ENCODE measurements at regions not wholly inside any gene's neighbourhood (a gene's known extent, or its start where the extent isn't known, plus 50 kb on each side); places are given as distances from the start of the nearest gene placed in this dataset.

DNA sequence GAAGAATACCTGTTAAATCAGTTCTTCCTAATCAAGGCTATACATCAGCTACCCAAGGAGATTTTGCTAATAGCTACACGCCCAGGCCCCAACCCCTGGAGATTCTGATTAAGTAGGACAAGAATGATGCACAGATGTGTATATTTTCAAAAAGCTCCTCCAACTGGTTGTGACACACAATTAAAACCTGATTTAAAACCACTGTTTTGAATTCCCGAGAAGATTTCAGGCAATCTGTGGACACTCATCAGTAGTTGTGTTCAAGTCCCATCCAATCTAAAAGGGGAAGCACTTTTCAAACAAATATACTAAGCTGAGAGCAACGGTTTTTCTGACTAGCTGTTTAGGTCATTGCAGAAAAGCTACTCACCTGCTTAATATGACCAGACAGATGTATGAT is 118.9 kb upstream of the NHSL1 start (continued):
- TF ChIP-seq E4F1 (IDR thresholded peaks at IDR 0.05; ENCODE audit: borderline replicate concordance, partially characterized antibody) (no peak), SMAD5 (IDR thresholded peaks at IDR 0.05; ENCODE audit: low read depth) (no peak), LARP7 (IDR thresholded peaks at IDR 0.05) (no peak), TCF3 (IDR thresholded peaks at IDR 0.05; ENCODE audit: borderline replicate concordance, insufficient read depth, low read depth, low read length) (no peak)
- TF ChIP-seq, protein P1, sequence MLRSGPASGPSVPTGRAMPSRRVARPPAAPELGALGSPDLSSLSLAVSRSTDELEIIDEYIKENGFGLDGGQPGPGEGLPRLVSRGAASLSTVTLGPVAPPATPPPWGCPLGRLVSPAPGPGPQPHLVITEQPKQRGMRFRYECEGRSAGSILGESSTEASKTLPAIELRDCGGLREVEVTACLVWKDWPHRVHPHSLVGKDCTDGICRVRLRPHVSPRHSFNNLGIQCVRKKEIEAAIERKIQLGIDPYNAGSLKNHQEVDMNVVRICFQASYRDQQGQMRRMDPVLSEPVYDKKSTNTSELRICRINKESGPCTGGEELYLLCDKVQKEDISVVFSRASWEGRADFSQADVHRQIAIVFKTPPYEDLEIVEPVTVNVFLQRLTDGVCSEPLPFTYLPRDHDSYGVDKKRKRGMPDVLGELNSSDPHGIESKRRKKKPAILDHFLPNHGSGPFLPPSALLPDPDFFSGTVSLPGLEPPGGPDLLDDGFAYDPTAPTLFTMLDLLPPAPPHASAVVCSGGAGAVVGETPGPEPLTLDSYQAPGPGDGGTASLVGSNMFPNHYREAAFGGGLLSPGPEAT (IDR thresholded peaks at IDR 0.05; ENCODE audit: low read depth) = no peak

DNA sequence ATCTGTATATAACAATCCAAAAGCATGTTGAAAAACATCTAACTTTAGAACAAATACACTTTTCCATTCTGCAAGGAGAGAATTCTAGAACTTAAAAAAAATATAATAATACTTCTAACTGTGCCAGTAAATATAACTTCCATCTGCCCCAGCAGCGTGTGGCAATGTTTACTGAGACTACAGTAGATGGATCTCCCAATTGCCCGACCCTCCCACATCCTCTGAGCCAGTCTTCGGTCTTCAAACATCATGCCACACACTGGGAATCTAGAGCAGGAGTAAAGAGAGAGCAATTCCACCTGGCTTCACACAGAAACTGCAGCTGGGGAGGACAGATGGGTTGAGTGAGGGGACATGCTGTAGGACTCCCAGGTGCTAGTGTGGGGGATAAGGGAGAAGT is 121.3 kb upstream of the NHSL1 start:
- Histone ChIP-seq H3K9ac (ENCODE audit: control insufficient read depth, insufficient read depth, low read length) (no peak overlapping the region), H3K27me3 (replicated peaks in 1 of 2; ENCODE audit: control insufficient read depth in 2 of 2, insufficient read depth in 2 of 2, low read length in 1 of 2) (no peaks in the 10 kb centered on the region), H3K79me2 (ENCODE audit: control insufficient read depth, insufficient read depth, low read length) (no peaks in the 10 kb centered on the region), H3K36me3 (ENCODE audit: control insufficient read depth in 2 of 2, insufficient read depth in 2 of 2, low read length in 1 of 2) (no peaks in the 10 kb centered on the region), H3K4me3 (no peak overlapping the region), H3K4me2 (ENCODE audit: control insufficient read depth, insufficient read depth) (no peak overlapping the region), H3K4me1 (ENCODE audit: control insufficient read depth, insufficient read depth, low read length) (no peaks in the 10 kb centered on the region), H3K27ac (ENCODE audit: control insufficient read depth, insufficient read depth) (no peak overlapping the region), H2AFZ (ENCODE audit: control insufficient read depth, low read depth, low read length) (no peak overlapping the region), H3K9me3 (replicated peaks; ENCODE audit: control insufficient read depth, insufficient read depth, low read length) (no peaks in the 10 kb centered on the region), H4K20me1 (ENCODE audit: control insufficient read depth, insufficient read depth) (no peaks in the 10 kb centered on the region)
- intact Hi-C loops (cut with micrococcal nuclease; ENCODE audit: unreplicated experiment) = no loop called here
- WGBS (ENCODE audit: insufficient coverage, insufficient replicate concordance, low lambda C conversion rate, missing lambda C conversion rate) = 28% methylated on average over 3 of the region's 3 CpGs
- ATAC-seq (no peak), FAIRE-seq (no peak), DNase-seq (ENCODE audit: low read depth, low spot score) (no peak)
- no TSS peak for BruUV-seq (replicated peaks)
- ChIA-PET SMC1A (ENCODE audit: uncharacterized antibody, unreplicated experiment) (interaction anchor here (1.0 to 4.5 kb wide), 2 partner anchors 8 to 31 kb away, joined by 3 to 17 read pairs; no protein-coding TSS in a partner anchor), POLR2A (interaction anchor here (1.3 kb wide), 1 partner anchor 10 kb away, joined by 4 read pairs; no protein-coding TSS in a partner anchor), RAD21 (ENCODE audit: unreplicated experiment) (no interaction called here), CTCF (interaction anchor here (1.0 to 1.1 kb wide), 2 partner anchors 15 to 30 kb away, joined by 3 to 4 read pairs; no protein-coding TSS in a partner anchor)
- in situ Hi-C loops (cut with MboI) = no loop called here
- TF ChIP-seq MEF2A (IDR thresholded peaks at IDR 0.05; ENCODE audit: insufficient read depth, low read depth, low read length) (no peak), NR2F1 (conservative IDR thresholded peaks at IDR 0.05) (no peak), IKZF1 (conservative IDR thresholded peaks at IDR 0.05) (no peak), KLF5 (IDR thresholded peaks at IDR 0.05; ENCODE audit: partially characterized antibody) (no peak), DPF2 (IDR thresholded peaks at IDR 0.05) (no peak)
- TF ChIP-seq, protein P2, sequence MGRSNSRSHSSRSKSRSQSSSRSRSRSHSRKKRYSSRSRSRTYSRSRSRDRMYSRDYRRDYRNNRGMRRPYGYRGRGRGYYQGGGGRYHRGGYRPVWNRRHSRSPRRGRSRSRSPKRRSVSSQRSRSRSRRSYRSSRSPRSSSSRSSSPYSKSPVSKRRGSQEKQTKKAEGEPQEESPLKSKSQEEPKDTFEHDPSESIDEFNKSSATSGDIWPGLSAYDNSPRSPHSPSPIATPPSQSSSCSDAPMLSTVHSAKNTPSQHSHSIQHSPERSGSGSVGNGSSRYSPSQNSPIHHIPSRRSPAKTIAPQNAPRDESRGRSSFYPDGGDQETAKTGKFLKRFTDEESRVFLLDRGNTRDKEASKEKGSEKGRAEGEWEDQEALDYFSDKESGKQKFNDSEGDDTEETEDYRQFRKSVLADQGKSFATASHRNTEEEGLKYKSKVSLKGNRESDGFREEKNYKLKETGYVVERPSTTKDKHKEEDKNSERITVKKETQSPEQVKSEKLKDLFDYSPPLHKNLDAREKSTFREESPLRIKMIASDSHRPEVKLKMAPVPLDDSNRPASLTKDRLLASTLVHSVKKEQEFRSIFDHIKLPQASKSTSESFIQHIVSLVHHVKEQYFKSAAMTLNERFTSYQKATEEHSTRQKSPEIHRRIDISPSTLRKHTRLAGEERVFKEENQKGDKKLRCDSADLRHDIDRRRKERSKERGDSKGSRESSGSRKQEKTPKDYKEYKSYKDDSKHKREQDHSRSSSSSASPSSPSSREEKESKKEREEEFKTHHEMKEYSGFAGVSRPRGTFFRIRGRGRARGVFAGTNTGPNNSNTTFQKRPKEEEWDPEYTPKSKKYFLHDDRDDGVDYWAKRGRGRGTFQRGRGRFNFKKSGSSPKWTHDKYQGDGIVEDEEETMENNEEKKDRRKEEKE (IDR thresholded peaks at IDR 0.05) = no peak

Data from GM12878 (cell line).